HepG2 (cell line): ENCODE measurements at regions not wholly inside any gene's neighbourhood (a gene's known extent, or its start where the extent isn't known, plus 50 kb on each side); places are given as distances from the start of the nearest gene placed in this dataset.

Experiments
- ATAC-seq: fragments of 200-7000 bp; cut with Tn5 transposase; 3 replicates; pipeline ENCODE4 v1.9.1; 2020; ENCODE audit warnings: mild to moderate bottlenecking, moderate library complexity
- BruUV-seq: library from RNA; stranded (reverse); fragments of 400-500 nt; replicated peaks from 2 replicates; lab custom pipeline; 2021; lab: Mats Ljungman, UMichigan
- CTCF ChIA-PET: fragments of 300-600 bp; formaldehyde crosslinking; extraction: SDS; loops from one replicate; lab custom pipeline; 2021; ENCODE audit warnings: low total read pairs, inconsistent platforms, low intra/inter-chr PET ratio; lab: Yijun Ruan, JAX
- POLR2A ChIA-PET: fragments of 350-600 bp; sonication (Branson Sonifier 250); formaldehyde crosslinking; loops from one replicate; lab custom pipeline; 2020; ENCODE audit warnings: antibody characterized with exemption, inconsistent platforms; lab: Yijun Ruan, JAX
- DNase-seq: peaks from one replicate; pipeline ENCODE4 v3.0.0-alpha.2; 2015; ENCODE audit warnings: low spot score
- FAIRE-seq: peaks from 3 replicates; lab custom pipeline; 2011; peaks lifted over from hg19 to GRCh38; lab: Jason Lieb, UNC
- H2AFZ ChIP-seq: one replicate; pipeline ENCODE4 v1.6.1; 2011; ENCODE audit warnings: low read length, inconsistent platforms
- H3K27ac ChIP-seq: fragments of 300-600 bp; 3 replicates; pipeline ENCODE4 v1.8.0; 2011; ENCODE audit warnings: mixed run types, mild to moderate bottlenecking, mixed read lengths, low read length, inconsistent platforms; ENCODE audit not compliant: insufficient read depth; ENCODE audit errors: extremely low read length
- H3K27me3 ChIP-seq, 2 experiments: fragments of 200-600 bp in 1 of 2; 2 replicates in 1 of 2; 3 replicates in 1 of 2; pipeline versions ENCODE4 v1.6.0 to v1.8.0; 2011; ENCODE audit warnings: low read length in 2 of 2, mild to moderate bottlenecking in 2 of 2, moderate library complexity in 2 of 2, inconsistent platforms in 1 of 2; ENCODE audit not compliant: insufficient read depth in 2 of 2, control insufficient read depth in 1 of 2
- H3K36me3 ChIP-seq, 2 experiments: fragments of 200-600 bp in 1 of 2; replicated peaks in 1 of 2; 2 replicates in 1 of 2; 3 replicates in 1 of 2; pipeline versions ENCODE4 v1.5.1 to v1.8.0; 2011; ENCODE audit warnings: low read length in 2 of 2, inconsistent platforms in 1 of 2; ENCODE audit not compliant: insufficient read depth in 2 of 2, control insufficient read depth in 1 of 2
- H3K4me1 ChIP-seq: 2 replicates; pipeline ENCODE4 v1.5.1; 2012; ENCODE audit warnings: low read length, inconsistent platforms; ENCODE audit not compliant: insufficient read depth
- H3K4me2 ChIP-seq: 2 replicates; pipeline ENCODE4 v1.6.0; 2011; ENCODE audit warnings: low read depth, low read length, inconsistent platforms
- H3K4me3 ChIP-seq, 3 experiments: fragments of 200-600 bp in 1 of 3; sonication (generic), shearing (Covaris generic) in 1 of 3; replicated peaks in 1 of 3; 2 replicates each; pipeline ENCODE4 v1.5.1; 2011 to 2016; ENCODE audit warnings: low read length in 3 of 3, inconsistent platforms in 2 of 3, low read depth in 2 of 3, mild to moderate bottlenecking in 2 of 3, control low read depth in 1 of 3, mixed read lengths in 1 of 3; ENCODE audit not compliant: insufficient read depth in 1 of 3
- H3K79me2 ChIP-seq: one replicate; pipeline ENCODE4 v1.6.1; 2011; ENCODE audit warnings: low read length, inconsistent platforms; ENCODE audit not compliant: insufficient read depth
- H3K9ac ChIP-seq: 2 replicates; pipeline ENCODE4 v1.6.0; 2011; ENCODE audit warnings: mild to moderate bottlenecking, low read depth, low read length, inconsistent platforms; ENCODE audit not compliant: insufficient read depth
- H3K9me3 ChIP-seq: 2 replicates; pipeline ENCODE4 v1.5.1; 2012; ENCODE audit warnings: mild to moderate bottlenecking, low read length
- H4K20me1 ChIP-seq: 2 replicates; pipeline ENCODE4 v1.6.0; 2011; ENCODE audit warnings: inconsistent platforms, mild to moderate bottlenecking, low read length, moderate library complexity; ENCODE audit not compliant: insufficient read depth
- NR2F6 ChIP-seq, 2 experiments: IDR thresholded peaks; 2 replicates each; pipeline ENCODE4 v1.6.1; 2016; ENCODE audit warnings: antibody characterized with exemption in 1 of 2, mild to moderate bottlenecking in 1 of 2
- SALL2 ChIP-seq: sonication (generic); formaldehyde crosslinking; IDR thresholded peaks from 2 replicates; pipeline ENCODE4 v1.8.1; 2023; ENCODE audit warnings: mild to moderate bottlenecking, missing genetic modification reagents, inconsistent platforms
- TRIM24 ChIP-seq: sonication (generic); formaldehyde crosslinking; IDR thresholded peaks from 2 replicates; pipeline ENCODE4 v1.8.0; 2022; ENCODE audit warnings: mild to moderate bottlenecking, missing genetic modification reagents
- ZEB1 ChIP-seq: IDR thresholded peaks from 2 replicates; pipeline ENCODE4 v1.6.1; 2012; ENCODE audit warnings: mild to moderate bottlenecking, low read depth, inconsistent platforms; ENCODE audit not compliant: insufficient replicate concordance
- ZFYVE20 ChIP-seq: sonication (generic); formaldehyde crosslinking; IDR thresholded peaks from 2 replicates; pipeline ENCODE4 v1.8.0; 2023; ENCODE audit warnings: low read depth, mild to moderate bottlenecking, moderate library complexity, missing genetic modification reagents, borderline replicate concordance
- ZNF30 ChIP-seq: sonication (generic); formaldehyde crosslinking; IDR thresholded peaks from 2 replicates; pipeline ENCODE4 v1.5.0; 2020; ENCODE audit warnings: mild to moderate bottlenecking, missing genetic modification reagents
- ZNF530 ChIP-seq: sonication (generic); formaldehyde crosslinking; IDR thresholded peaks from 2 replicates; pipeline ENCODE4 v1.5.0; 2020; ENCODE audit warnings: low read depth, mild to moderate bottlenecking, missing genetic modification reagents
- WGBS: methylation state at CpG from one replicate; pipeline ENCODE4 v1.1.6; 2017; ENCODE audit warnings: low lambda C conversion rate; 5-methylcytosine and 5-hydroxymethylcytosine counted together
- in situ Hi-C: cut with HindIII; loops from 2 replicates; pipeline ENCODE4 v1.10.0; 2017; ENCODE audit warnings: low pct_unique_long_range_greater_than_20kb; ENCODE audit not compliant: extremely low pct_ligation_motif_present
- intact Hi-C: fragments of 100-400 bp; cut with micrococcal nuclease; formaldehyde crosslinking; loops from one replicate; pipeline ENCODE4 v1.10.0; 2022; ENCODE audit not compliant: unreplicated experiment
- TF ChIP-seq, protein P1 (sequence below): sonication (generic); formaldehyde crosslinking; IDR thresholded peaks from 2 replicates; pipeline ENCODE4 v1.4.0; 2020; ENCODE audit warnings: missing genetic modification reagents, borderline replicate concordance
- TF ChIP-seq, protein P2 (sequence below): sonication (generic); formaldehyde crosslinking; IDR thresholded peaks from 2 replicates; pipeline ENCODE4 v1.5.0; 2020; ENCODE audit warnings: mild to moderate bottlenecking, missing genetic modification reagents, borderline replicate concordance
- TF ChIP-seq, protein P3 (sequence below): sonication (generic); formaldehyde crosslinking; IDR thresholded peaks from 2 replicates; pipeline ENCODE4 v1.4.0; 2020; ENCODE audit warnings: mild to moderate bottlenecking, missing genetic modification reagents
- TF ChIP-seq, protein P4 (sequence below): sonication (generic); formaldehyde crosslinking; IDR thresholded peaks from 2 replicates; pipeline ENCODE4 v1.5.0; 2020; ENCODE audit warnings: missing genetic modification reagents

- WGBS: 5% methylated on average over 1 of the region's 1 CpG
- Histone ChIP-seq H3K36me3 (no peaks in the 10 kb centered on the region), H3K4me1 (no peaks in the 10 kb centered on the region), H4K20me1 (no peaks in the 10 kb centered on the region), H3K9ac (no peak overlapping the region), H3K79me2 (no peaks in the 10 kb centered on the region), H3K27me3 (no peaks in the 10 kb centered on the region), H2AFZ (no peak overlapping the region), H3K4me2 (no peak overlapping the region), H3K27ac (no peak overlapping the region), H3K9me3 (no peaks in the 10 kb centered on the region), H3K4me3 (no peak overlapping the region)
- in situ Hi-C loops: no loop called here
- no TSS peak for BruUV-seq
- POLR2A ChIA-PET: no interaction called here
- CTCF ChIA-PET: no interaction called here
- intact Hi-C loops: no loop called here
- FAIRE-seq: no peak
- no peak for ATAC-seq
- no peak for DNase-seq
- TF ChIP-seq TRIM24 (CRISPR knock-in tag): no peak
- no peak for TF ChIP-seq ZNF30 (CRISPR knock-in tag)
- TF ChIP-seq ZEB1: no peak
- TF ChIP-seq, protein P1, sequence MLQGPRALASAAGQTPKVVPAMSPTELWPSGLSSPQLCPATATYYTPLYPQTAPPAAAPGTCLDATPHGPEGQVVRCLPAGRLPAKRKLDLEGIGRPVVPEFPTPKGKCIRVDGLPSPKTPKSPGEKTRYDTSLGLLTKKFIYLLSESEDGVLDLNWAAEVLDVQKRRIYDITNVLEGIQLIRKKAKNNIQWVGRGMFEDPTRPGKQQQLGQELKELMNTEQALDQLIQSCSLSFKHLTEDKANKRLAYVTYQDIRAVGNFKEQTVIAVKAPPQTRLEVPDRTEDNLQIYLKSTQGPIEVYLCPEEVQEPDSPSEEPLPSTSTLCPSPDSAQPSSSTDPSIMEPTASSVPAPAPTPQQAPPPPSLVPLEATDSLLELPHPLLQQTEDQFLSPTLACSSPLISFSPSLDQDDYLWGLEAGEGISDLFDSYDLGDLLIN: no peak
- TF ChIP-seq ZNF530: no peak
- TF ChIP-seq, protein P2, sequence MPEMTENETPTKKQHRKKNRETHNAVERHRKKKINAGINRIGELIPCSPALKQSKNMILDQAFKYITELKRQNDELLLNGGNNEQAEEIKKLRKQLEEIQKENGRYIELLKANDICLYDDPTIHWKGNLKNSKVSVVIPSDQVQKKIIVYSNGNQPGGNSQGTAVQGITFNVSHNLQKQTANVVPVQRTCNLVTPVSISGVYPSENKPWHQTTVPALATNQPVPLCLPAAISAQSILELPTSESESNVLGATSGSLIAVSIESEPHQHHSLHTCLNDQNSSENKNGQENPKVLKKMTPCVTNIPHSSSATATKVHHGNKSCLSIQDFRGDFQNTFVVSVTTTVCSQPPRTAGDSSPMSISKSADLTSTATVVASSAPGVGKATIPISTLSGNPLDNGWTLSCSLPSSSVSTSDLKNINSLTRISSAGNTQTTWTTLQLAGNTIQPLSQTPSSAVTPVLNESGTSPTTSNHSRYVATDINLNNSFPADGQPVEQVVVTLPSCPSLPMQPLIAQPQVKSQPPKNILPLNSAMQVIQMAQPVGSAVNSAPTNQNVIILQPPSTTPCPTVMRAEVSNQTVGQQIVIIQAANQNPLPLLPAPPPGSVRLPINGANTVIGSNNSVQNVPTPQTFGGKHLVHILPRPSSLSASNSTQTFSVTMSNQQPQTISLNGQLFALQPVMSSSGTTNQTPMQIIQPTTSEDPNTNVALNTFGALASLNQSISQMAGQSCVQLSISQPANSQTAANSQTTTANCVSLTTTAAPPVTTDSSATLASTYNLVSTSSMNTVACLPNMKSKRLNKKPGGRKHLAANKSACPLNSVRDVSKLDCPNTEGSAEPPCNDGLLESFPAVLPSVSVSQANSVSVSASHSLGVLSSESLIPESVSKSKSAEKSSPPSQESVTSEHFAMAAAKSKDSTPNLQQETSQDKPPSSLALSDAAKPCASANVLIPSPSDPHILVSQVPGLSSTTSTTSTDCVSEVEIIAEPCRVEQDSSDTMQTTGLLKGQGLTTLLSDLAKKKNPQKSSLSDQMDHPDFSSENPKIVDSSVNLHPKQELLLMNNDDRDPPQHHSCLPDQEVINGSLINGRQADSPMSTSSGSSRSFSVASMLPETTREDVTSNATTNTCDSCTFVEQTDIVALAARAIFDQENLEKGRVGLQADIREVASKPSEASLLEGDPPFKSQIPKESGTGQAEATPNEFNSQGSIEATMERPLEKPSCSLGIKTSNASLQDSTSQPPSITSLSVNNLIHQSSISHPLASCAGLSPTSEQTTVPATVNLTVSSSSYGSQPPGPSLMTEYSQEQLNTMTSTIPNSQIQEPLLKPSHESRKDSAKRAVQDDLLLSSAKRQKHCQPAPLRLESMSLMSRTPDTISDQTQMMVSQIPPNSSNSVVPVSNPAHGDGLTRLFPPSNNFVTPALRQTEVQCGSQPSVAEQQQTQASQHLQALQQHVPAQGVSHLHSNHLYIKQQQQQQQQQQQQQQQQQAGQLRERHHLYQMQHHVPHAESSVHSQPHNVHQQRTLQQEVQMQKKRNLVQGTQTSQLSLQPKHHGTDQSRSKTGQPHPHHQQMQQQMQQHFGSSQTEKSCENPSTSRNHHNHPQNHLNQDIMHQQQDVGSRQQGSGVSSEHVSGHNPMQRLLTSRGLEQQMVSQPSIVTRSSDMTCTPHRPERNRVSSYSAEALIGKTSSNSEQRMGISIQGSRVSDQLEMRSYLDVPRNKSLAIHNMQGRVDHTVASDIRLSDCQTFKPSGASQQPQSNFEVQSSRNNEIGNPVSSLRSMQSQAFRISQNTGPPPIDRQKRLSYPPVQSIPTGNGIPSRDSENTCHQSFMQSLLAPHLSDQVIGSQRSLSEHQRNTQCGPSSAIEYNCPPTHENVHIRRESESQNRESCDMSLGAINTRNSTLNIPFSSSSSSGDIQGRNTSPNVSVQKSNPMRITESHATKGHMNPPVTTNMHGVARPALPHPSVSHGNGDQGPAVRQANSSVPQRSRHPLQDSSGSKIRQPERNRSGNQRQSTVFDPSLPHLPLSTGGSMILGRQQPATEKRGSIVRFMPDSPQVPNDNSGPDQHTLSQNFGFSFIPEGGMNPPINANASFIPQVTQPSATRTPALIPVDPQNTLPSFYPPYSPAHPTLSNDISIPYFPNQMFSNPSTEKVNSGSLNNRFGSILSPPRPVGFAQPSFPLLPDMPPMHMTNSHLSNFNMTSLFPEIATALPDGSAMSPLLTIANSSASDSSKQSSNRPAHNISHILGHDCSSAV (CRISPR knock-in tag): no peak
- no peak for TF ChIP-seq ZFYVE20 (CRISPR knock-in tag)
- TF ChIP-seq, protein P3, sequence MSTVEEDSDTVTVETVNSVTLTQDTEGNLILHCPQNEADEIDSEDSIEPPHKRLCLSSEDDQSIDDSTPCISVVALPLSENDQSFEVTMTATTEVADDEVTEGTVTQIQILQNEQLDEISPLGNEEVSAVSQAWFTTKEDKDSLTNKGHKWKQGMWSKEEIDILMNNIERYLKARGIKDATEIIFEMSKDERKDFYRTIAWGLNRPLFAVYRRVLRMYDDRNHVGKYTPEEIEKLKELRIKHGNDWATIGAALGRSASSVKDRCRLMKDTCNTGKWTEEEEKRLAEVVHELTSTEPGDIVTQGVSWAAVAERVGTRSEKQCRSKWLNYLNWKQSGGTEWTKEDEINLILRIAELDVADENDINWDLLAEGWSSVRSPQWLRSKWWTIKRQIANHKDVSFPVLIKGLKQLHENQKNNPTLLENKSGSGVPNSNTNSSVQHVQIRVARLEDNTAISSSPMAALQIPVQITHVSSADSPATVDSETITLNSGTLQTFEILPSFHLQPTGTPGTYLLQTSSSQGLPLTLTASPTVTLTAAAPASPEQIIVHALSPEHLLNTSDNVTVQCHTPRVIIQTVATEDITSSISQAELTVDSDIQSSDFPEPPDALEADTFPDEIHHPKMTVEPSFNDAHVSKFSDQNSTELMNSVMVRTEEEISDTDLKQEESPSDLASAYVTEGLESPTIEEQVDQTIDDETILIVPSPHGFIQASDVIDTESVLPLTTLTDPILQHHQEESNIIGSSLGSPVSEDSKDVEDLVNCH (CRISPR knock-in tag): no peak
- TF ChIP-seq SALL2 (CRISPR knock-in tag): no peak
- TF ChIP-seq, protein P4, sequence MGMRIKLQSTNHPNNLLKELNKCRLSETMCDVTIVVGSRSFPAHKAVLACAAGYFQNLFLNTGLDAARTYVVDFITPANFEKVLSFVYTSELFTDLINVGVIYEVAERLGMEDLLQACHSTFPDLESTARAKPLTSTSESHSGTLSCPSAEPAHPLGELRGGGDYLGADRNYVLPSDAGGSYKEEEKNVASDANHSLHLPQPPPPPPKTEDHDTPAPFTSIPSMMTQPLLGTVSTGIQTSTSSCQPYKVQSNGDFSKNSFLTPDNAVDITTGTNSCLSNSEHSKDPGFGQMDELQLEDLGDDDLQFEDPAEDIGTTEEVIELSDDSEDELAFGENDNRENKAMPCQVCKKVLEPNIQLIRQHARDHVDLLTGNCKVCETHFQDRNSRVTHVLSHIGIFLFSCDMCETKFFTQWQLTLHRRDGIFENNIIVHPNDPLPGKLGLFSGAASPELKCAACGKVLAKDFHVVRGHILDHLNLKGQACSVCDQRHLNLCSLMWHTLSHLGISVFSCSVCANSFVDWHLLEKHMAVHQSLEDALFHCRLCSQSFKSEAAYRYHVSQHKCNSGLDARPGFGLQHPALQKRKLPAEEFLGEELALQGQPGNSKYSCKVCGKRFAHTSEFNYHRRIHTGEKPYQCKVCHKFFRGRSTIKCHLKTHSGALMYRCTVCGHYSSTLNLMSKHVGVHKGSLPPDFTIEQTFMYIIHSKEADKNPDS (CRISPR knock-in tag): no peak
- TF ChIP-seq NR2F6 (IDR thresholded peaks at IDR 0.05): no peak
- no peak for TF ChIP-seq NR2F6 (CRISPR knock-in tag; IDR thresholded peaks at IDR 0.05)
Observed at GRCh38 chr3:182629521-182629920, 163.8 kb upstream of the ATP11B start.
